Endothelial cell of umbilical vein (primary cell): ENCODE measurements at regions not wholly inside any gene's neighbourhood (a gene's known extent, or its start where the extent isn't known, plus 50 kb on each side); places are given as distances from the start of the nearest gene placed in this dataset.

Source experiments
- BruUV-seq: library from RNA; stranded (reverse); fragments of 400-500 nt; replicated peaks from 2 replicates; lab custom pipeline; 2021; lab: Mats Ljungman, UMichigan
- CTCF ChIA-PET: fragments of 300-600, 350-600 bp; sonication (Branson Sonifier 250); formaldehyde crosslinking; loops from one replicate; lab custom pipeline; 2021; ENCODE audit warnings: antibody characterized with exemption, inconsistent platforms; lab: Charles Lee
- POLR2A ChIA-PET: fragments of 300-600, 350-600 bp; sonication (Branson Sonifier 250); formaldehyde crosslinking; loops from one replicate; lab custom pipeline; 2021; ENCODE audit warnings: antibody characterized with exemption, inconsistent platforms; lab: Charles Lee
- DNase-seq: peaks from one replicate; pipeline ENCODE4 v3.0.0-alpha.2; 2011; ENCODE audit warnings: low read depth, low spot score
- FAIRE-seq: peaks from 2 replicates; lab custom pipeline; 2011; peaks lifted over from hg19 to GRCh38; lab: Jason Lieb, UNC
- H2AFZ ChIP-seq: 2 replicates; pipeline ENCODE4 v1.6.0; 2012; ENCODE audit warnings: low read depth, low read length, control low read depth, inconsistent platforms
- H3K27ac ChIP-seq: 2 replicates; pipeline ENCODE4 v1.5.1; 2011; ENCODE audit warnings: low read depth, mild to moderate bottlenecking, control low read depth, low read length, moderate library complexity; ENCODE audit not compliant: insufficient read depth
- H3K27me3 ChIP-seq, 2 experiments: 2 replicates each; pipeline versions ENCODE4 v1.6.0 to v1.6.1; 2011; ENCODE audit warnings: low read length in 2 of 2, mixed read lengths in 1 of 2; ENCODE audit not compliant: control insufficient read depth in 2 of 2, insufficient read depth in 2 of 2
- H3K36me3 ChIP-seq, 2 experiments: 2 replicates in 1 of 2; 3 replicates in 1 of 2; pipeline ENCODE4 v1.5.1; 2011; ENCODE audit warnings: low read length in 2 of 2, mild to moderate bottlenecking in 1 of 2, moderate library complexity in 1 of 2; ENCODE audit not compliant: control insufficient read depth in 2 of 2, insufficient read depth in 2 of 2; ENCODE audit errors: extremely low read depth in 1 of 2
- H3K4me1 ChIP-seq: 3 replicates; pipeline ENCODE4 v1.5.1; 2011; ENCODE audit warnings: mild to moderate bottlenecking, low read length; ENCODE audit not compliant: control insufficient read depth, insufficient read depth; ENCODE audit errors: extremely low read depth
- H3K4me2 ChIP-seq: 2 replicates; pipeline ENCODE4 v1.6.1; 2011; ENCODE audit warnings: low read length, control low read depth, mixed read lengths; ENCODE audit not compliant: insufficient read depth
- H3K4me3 ChIP-seq, 3 experiments: fragments of 200-600 bp in 1 of 3; sonication (generic), shearing (Covaris generic) in 1 of 3; replicated peaks in 1 of 3; 2 replicates each; pipeline ENCODE4 v1.5.1; 2011 to 2016; ENCODE audit warnings: control low read depth in 3 of 3, low read length in 3 of 3, mild to moderate bottlenecking in 2 of 3, inconsistent platforms in 1 of 3, low read depth in 1 of 3, moderate library complexity in 1 of 3; ENCODE audit not compliant: insufficient read depth in 1 of 3
- H3K79me2 ChIP-seq: 2 replicates; pipeline ENCODE4 v1.6.0; 2012; ENCODE audit warnings: low read length, inconsistent platforms; ENCODE audit not compliant: control insufficient read depth, insufficient read depth
- H3K9ac ChIP-seq: replicated peaks from 2 replicates; pipeline ENCODE3; 2011; ENCODE audit warnings: low read length, control low read depth; ENCODE audit not compliant: insufficient read depth; ENCODE audit errors: extremely low read depth
- H3K9me1 ChIP-seq: replicated peaks from 3 replicates; pipeline ENCODE4 v1.6.0; 2011; ENCODE audit warnings: mild to moderate bottlenecking, low read length; ENCODE audit not compliant: control insufficient read depth, insufficient read depth; ENCODE audit errors: extremely low read depth
- H3K9me3 ChIP-seq: replicated peaks from 2 replicates; pipeline ENCODE4 v1.5.1; 2012; ENCODE audit warnings: low read length, inconsistent platforms; ENCODE audit not compliant: control insufficient read depth, insufficient read depth
- H4K20me1 ChIP-seq: replicated peaks from 2 replicates; pipeline ENCODE3; 2011; ENCODE audit warnings: mild to moderate bottlenecking, low read length; ENCODE audit not compliant: control insufficient read depth, insufficient read depth; ENCODE audit errors: extremely low read depth
- EZH2 ChIP-seq: IDR thresholded peaks from 2 replicates; pipeline ENCODE4 v1.6.1; 2012; ENCODE audit warnings: borderline replicate concordance, low read depth, mild to moderate bottlenecking, moderate library complexity, low read length, inconsistent platforms; ENCODE audit not compliant: severe bottlenecking
- FOS ChIP-seq: IDR thresholded peaks from 2 replicates; pipeline ENCODE4 v1.6.1; 2011; ENCODE audit warnings: mild to moderate bottlenecking, low read length, moderate library complexity, borderline replicate concordance; ENCODE audit not compliant: insufficient read depth
- GATA2 ChIP-seq: IDR thresholded peaks from 2 replicates; pipeline ENCODE4 v1.7.0; 2011; ENCODE audit warnings: low read depth, mild to moderate bottlenecking, moderate library complexity, mixed read lengths, low read length; ENCODE audit not compliant: insufficient read length, insufficient read depth
- JUN ChIP-seq: IDR thresholded peaks from 2 replicates; pipeline ENCODE4 v1.6.1; 2011; ENCODE audit warnings: borderline replicate concordance, low read depth; ENCODE audit not compliant: insufficient read length, insufficient read depth
- MYC ChIP-seq: IDR thresholded peaks from one replicate; pipeline ENCODE4 v1.6.1; 2011; ENCODE audit warnings: mild to moderate bottlenecking, low read depth, low read length
- POLR2A ChIP-seq: IDR thresholded peaks from 2 replicates; pipeline ENCODE4 v1.6.1; 2012; ENCODE audit warnings: low read depth, mild to moderate bottlenecking, control low read depth, low read length
- POLR2AphosphoS5 ChIP-seq: IDR thresholded peaks from 2 replicates; pipeline ENCODE4 v1.6.1; 2012; ENCODE audit warnings: low read depth, mild to moderate bottlenecking, control low read depth, low read length, moderate library complexity; ENCODE audit not compliant: insufficient read depth
- dilution Hi-C: fragments of 300-500 bp; cut with MboI; formaldehyde crosslinking; loops from one replicate; pipeline ENCODE4 v1.15.0; 2019; ENCODE audit warnings: low sequenced_read_pairs; ENCODE audit not compliant: extremely low pct_ligation_motif_present
- intact Hi-C: fragments of 100-400 bp; cut with micrococcal nuclease; formaldehyde crosslinking; loops from one replicate; pipeline ENCODE4 v1.10.0; 2022
- TF ChIP-seq, protein P1 (sequence below): IDR thresholded peaks from 2 replicates; pipeline ENCODE4 v1.6.1; 2011; ENCODE audit not compliant: insufficient read depth, insufficient read length
- TF ChIP-seq, protein P2 (sequence below), 2 donors: IDR thresholded peaks; 1 replicate in 1 of 2; 2 replicates in 1 of 2; pipeline ENCODE4 v1.5.1; 2011; ENCODE audit warnings: low read length in 2 of 2, mild to moderate bottlenecking in 2 of 2, moderate library complexity in 2 of 2, control low read depth in 1 of 2, inconsistent platforms in 1 of 2, low read depth in 1 of 2; ENCODE audit not compliant: insufficient read depth in 1 of 2; ENCODE audit errors: extremely low read depth in 1 of 2

DNA sequence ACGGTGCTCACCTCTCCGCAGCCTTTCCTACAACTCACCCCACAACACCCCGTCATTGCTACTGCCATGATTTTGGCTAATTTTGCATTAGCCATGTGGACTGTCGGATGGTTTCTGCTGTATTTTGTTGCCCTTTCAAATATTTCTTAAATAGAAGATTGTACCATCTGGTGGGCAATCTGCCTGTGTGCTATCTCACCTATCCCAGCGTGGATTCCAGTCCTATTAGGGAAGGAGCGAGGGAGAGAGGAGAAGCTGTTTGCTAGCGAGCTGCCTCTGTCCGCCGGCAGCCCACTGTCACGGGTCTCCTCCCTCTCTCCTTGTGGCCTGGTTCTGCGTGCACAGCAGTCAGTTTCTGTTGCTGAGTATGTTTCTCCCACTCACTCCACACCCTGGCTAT lies 336.2 kb downstream of the TXNL1 start:
- dilution Hi-C loops, result no loop called here

DNA sequence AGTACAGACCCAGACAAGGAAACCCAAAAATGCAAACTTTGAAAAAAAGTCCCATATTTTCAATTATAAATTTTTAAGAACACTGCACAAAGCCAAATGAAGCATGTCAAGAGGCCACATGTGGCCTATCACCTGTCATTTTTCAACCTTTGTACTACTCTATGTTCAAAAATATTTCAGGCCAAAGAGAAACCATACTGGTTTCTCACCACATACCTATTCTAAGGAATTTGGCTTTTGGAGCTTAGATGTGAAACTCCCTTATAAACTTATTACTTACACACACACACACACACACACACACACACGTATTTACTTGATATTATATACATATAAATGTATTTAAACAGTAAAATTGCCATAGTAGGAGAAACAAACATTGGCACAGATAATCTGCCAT lies 338.7 kb downstream of the TXNL1 start:
- Histone ChIP-seq H3K36me3 (no peaks in the 10 kb centered on the region), H2AFZ (no peak overlapping the region), H3K27ac (no peak overlapping the region), H3K27me3 (no peaks in the 10 kb centered on the region), H3K79me2 (no peaks in the 10 kb centered on the region), H4K20me1 (no peaks in the 10 kb centered on the region), H3K4me1 (peaks cover 7% of the 10 kb centered on the region), H3K4me3 (no peak overlapping the region), H3K9me1 (no peaks in the 10 kb centered on the region), H3K4me2 (no peak overlapping the region), H3K9me3 (no peaks in the 10 kb centered on the region), H3K9ac (no peak overlapping the region)
- dilution Hi-C loops, result no loop called here
- CTCF ChIA-PET, result no interaction called here
- intact Hi-C loops, result loop anchor here (1.0 to 10.0 kb wide), 4 partner anchors 10 to 895 kb away; partner anchors contain the start of gene TCF4
- BruUV-seq, result no TSS peak
- FAIRE-seq (no peak), DNase-seq (no peak)
- no peak for TF ChIP-seq POLR2A
- TF ChIP-seq, protein P1, sequence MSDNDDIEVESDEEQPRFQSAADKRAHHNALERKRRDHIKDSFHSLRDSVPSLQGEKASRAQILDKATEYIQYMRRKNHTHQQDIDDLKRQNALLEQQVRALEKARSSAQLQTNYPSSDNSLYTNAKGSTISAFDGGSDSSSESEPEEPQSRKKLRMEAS, result no peak
- no peak for TF ChIP-seq JUN
- TF ChIP-seq, protein P2, sequence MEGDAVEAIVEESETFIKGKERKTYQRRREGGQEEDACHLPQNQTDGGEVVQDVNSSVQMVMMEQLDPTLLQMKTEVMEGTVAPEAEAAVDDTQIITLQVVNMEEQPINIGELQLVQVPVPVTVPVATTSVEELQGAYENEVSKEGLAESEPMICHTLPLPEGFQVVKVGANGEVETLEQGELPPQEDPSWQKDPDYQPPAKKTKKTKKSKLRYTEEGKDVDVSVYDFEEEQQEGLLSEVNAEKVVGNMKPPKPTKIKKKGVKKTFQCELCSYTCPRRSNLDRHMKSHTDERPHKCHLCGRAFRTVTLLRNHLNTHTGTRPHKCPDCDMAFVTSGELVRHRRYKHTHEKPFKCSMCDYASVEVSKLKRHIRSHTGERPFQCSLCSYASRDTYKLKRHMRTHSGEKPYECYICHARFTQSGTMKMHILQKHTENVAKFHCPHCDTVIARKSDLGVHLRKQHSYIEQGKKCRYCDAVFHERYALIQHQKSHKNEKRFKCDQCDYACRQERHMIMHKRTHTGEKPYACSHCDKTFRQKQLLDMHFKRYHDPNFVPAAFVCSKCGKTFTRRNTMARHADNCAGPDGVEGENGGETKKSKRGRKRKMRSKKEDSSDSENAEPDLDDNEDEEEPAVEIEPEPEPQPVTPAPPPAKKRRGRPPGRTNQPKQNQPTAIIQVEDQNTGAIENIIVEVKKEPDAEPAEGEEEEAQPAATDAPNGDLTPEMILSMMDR (IDR thresholded peaks at IDR 0.05; ENCODE audit: extremely low read depth in 1 of 2, insufficient read depth in 1 of 2, low read depth in 1 of 2, low read length in 2 of 2), result no peak
- no peak for TF ChIP-seq GATA2
- no peak for TF ChIP-seq MYC
- no peak for TF ChIP-seq POLR2AphosphoS5
- no peak for TF ChIP-seq EZH2
- TF ChIP-seq FOS, result no peak
- POLR2A ChIA-PET, result interaction anchor here (0.5 kb wide), 1 partner anchor 488 kb away, joined by 3 read pairs; no protein-coding TSS in a partner anchor

More for the DNA sequence above, 336.2 kb downstream of the TXNL1 start:
- no peaks in the 10 kb centered on the region for H3K9me1 ChIP-seq
- H3K9ac ChIP-seq, result no peak overlapping the region
- no peak overlapping the region for H2AFZ ChIP-seq
- intact Hi-C loops, result no loop called here
- no peak for DNase-seq
- no peak for FAIRE-seq
- no peaks in the 10 kb centered on the region for H3K27me3 ChIP-seq
- TF ChIP-seq GATA2, result no peak
- TF ChIP-seq EZH2, result no peak
- no peak for TF ChIP-seq JUN
- TF ChIP-seq POLR2AphosphoS5, result no peak
- TF ChIP-seq MYC, result no peak
- no peak for TF ChIP-seq POLR2A
- TF ChIP-seq, protein P1, result no peak
- no peaks in the 10 kb centered on the region for H4K20me1 ChIP-seq
- no peak overlapping the region for H3K4me2 ChIP-seq
- H3K27ac ChIP-seq, result no peak overlapping the region
- H3K36me3 ChIP-seq, result no peaks in the 10 kb centered on the region
- BruUV-seq, result no TSS peak
- H3K4me1 ChIP-seq, result peaks cover 7% of the 10 kb centered on the region
- ChIA-PET POLR2A (no interaction called here), CTCF (no interaction called here)
- no peaks in the 10 kb centered on the region for H3K79me2 ChIP-seq
- no peak overlapping the region for H3K4me3 ChIP-seq
- no peaks in the 10 kb centered on the region for H3K9me3 ChIP-seq
